Peyer's patch (tissue), 4 donors: ENCODE measurements at regions not wholly inside any gene's neighbourhood (a gene's known extent, or its start where the extent isn't known, plus 50 kb on each side); places are given as distances from the start of the nearest gene placed in this dataset.

Experiments
- DNase-seq, 3 donors: peaks; one replicate each; pipeline ENCODE4 v3.0.0-alpha.2; 2017 to 2019
- H3K27ac ChIP-seq, 4 donors: fragments of 200-600 bp; sonication (generic); one replicate each; pipeline ENCODE4 v1.5.1; 2016 to 2019
- H3K27me3 ChIP-seq, 2 donors: fragments of 200-600 bp; sonication (generic); one replicate each; pipeline ENCODE4 v1.5.1; 2019
- H3K36me3 ChIP-seq, 3 donors: fragments of 200-600 bp; sonication (generic); one replicate each; pipeline ENCODE4 v1.5.1; 2016 to 2019
- H3K4me1 ChIP-seq, 4 donors: fragments of 200-600 bp; sonication (generic); one replicate each; pipeline ENCODE4 v1.5.1; 2016 to 2019
- H3K4me3 ChIP-seq, 4 donors: fragments of 200-600 bp; sonication (generic); 1 replicate in 3 of 4; 2 replicates in 1 of 4; pipeline ENCODE4 v1.5.1; 2016 to 2019; ENCODE audit warnings: mild to moderate bottlenecking in 1 of 4
- H3K9me3 ChIP-seq, 4 donors: fragments of 200-600 bp; sonication (generic); one replicate each; pipeline ENCODE4 v1.5.1; 2016 to 2019; ENCODE audit warnings: mild to moderate bottlenecking in 1 of 4
- POLR2A ChIP-seq, 2 donors: fragments of 450-650 bp; IDR thresholded peaks; one replicate each; pipeline ENCODE4 v1.5.1; 2017; ENCODE audit warnings: antibody characterized with exemption in 2 of 2, mild to moderate bottlenecking in 2 of 2, moderate library complexity in 2 of 2
- TF ChIP-seq, protein P1 (sequence below), 6 experiments: fragments of 450-650 bp in 4 of 6; fragments of 200-600 bp in 2 of 6; sonication (generic) in 1 of 6; IDR thresholded peaks; one replicate each; pipeline ENCODE4 v1.5.1; 2017 to 2019; ENCODE audit warnings: antibody characterized with exemption in 6 of 6, mild to moderate bottlenecking in 3 of 6, moderate library complexity in 1 of 6

DNA sequence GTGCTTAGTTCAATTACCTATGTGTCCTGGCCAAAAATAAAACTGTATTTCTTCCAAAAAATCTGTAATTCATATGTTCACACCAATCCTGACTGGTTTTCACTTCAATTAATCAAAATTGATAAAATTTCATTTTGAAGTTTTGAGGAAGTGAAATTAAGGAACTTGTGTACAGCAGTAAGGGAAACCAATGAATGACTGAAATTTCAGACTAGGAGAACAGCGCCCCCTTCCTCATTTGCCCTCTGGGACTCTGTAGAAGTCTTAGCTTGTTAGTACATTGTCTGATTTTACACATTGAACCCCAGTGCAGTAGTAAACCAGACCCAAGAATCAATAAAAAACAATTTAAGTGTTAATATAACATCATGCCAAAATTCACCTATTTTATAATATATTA is 495.3 kb upstream of the AGTR1 start:
- Histone ChIP-seq H3K36me3 (no peaks in the 10 kb centered on the region), H3K27ac (no peak overlapping the region), H3K27me3 (no peaks in the 10 kb centered on the region), H3K4me1 (no peaks in the 10 kb centered on the region), H3K9me3 (no peaks in the 10 kb centered on the region), H3K4me3 (no peak overlapping the region)
- TF ChIP-seq, protein P1, sequence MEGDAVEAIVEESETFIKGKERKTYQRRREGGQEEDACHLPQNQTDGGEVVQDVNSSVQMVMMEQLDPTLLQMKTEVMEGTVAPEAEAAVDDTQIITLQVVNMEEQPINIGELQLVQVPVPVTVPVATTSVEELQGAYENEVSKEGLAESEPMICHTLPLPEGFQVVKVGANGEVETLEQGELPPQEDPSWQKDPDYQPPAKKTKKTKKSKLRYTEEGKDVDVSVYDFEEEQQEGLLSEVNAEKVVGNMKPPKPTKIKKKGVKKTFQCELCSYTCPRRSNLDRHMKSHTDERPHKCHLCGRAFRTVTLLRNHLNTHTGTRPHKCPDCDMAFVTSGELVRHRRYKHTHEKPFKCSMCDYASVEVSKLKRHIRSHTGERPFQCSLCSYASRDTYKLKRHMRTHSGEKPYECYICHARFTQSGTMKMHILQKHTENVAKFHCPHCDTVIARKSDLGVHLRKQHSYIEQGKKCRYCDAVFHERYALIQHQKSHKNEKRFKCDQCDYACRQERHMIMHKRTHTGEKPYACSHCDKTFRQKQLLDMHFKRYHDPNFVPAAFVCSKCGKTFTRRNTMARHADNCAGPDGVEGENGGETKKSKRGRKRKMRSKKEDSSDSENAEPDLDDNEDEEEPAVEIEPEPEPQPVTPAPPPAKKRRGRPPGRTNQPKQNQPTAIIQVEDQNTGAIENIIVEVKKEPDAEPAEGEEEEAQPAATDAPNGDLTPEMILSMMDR (IDR thresholded peaks at IDR 0.05): no peak
- TF ChIP-seq POLR2A (IDR thresholded peaks at IDR 0.05): no peak
- no peak for DNase-seq

DNA sequence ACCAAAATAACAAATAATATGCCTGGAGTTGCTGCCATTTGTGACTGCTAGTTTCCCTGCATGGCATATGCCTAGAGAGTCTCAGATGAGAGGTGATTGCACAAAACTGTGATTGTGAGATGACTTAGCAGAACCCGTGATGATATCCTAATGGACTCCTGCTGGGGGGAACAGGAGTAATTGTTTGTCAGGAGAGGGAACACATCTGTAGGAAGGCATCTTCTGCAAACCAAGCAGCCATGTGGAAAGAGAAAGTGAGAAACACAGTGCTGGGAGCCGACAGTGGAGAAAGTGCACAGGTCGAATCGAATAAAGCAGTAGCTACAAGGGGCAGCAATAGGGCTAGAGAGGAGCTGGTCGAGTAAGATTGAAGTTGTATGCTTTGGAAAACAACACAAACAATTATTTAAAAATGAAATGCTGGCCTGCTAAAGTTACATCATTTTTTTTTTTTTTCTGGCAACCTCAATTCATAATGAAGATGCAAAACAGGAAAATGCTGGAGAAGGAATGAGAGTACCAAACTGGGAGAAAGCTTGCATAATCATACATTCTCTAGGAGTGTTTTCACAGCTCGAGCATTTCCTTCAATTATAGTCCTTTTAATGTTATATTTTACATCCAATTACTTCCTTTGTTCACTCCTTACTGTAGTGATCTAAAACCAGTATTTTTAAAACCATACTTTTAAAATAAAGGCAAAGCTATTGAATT is 494.2 kb upstream of the AGTR1 start:
- Histone ChIP-seq H3K4me3 (no peak overlapping the region), H3K27me3 (no peaks in the 10 kb centered on the region), H3K4me1 (no peaks in the 10 kb centered on the region), H3K27ac (no peak overlapping the region), H3K36me3 (no peaks in the 10 kb centered on the region), H3K9me3 (no peaks in the 10 kb centered on the region)
- no peak for TF ChIP-seq POLR2A (IDR thresholded peaks at IDR 0.05)
- TF ChIP-seq, protein P1 (IDR thresholded peaks at IDR 0.05): no peak
- no peak for DNase-seq

DNA sequence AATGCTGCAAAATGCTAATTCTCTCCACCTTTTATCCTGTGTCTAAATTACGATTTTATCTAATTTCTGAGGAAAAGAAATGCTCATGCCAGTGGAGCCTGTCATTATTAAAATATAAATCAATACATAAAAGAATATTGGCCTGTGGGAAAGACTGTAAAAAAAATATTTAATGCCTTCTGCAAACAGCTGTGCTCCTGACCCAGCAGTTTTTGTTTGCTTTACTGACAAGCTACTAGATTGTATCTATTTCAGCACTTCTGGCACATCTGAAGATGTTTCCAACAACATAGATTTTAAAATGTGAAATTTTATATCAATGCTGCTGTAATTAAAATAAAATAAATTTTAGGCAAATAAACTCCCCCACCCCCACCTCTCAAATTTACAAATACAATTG is 493.6 kb upstream of the AGTR1 start:
- no peak overlapping the region for H3K27ac ChIP-seq
- DNase-seq: no peak
- no peaks in the 10 kb centered on the region for H3K36me3 ChIP-seq
- H3K9me3 ChIP-seq: no peaks in the 10 kb centered on the region
- H3K27me3 ChIP-seq: no peaks in the 10 kb centered on the region
- TF ChIP-seq, protein P1 (IDR thresholded peaks at IDR 0.05): no peak
- no peak for TF ChIP-seq POLR2A (IDR thresholded peaks at IDR 0.05)
- no peak overlapping the region for H3K4me3 ChIP-seq
- no peaks in the 10 kb centered on the region for H3K4me1 ChIP-seq

DNA sequence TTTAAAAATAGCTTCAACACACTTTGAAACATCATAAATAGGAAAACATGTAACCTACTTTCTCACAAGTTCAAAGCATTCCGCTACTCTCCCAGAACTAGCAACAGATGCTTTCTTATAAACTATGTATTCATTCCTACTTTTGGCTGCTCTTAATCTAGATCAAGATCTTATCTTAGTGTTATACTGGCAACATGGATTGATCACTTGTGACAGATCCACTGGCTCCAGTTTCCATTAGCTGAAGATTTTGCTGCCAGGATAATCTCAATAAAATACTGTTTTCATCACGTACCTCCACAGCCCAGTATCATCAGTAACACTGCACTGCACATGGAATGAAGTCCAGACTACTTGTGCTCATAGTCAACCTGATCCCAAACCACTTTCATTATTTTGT is 491.7 kb upstream of the AGTR1 start:
- TF ChIP-seq, protein P1 (IDR thresholded peaks at IDR 0.05): no peak
- TF ChIP-seq POLR2A (IDR thresholded peaks at IDR 0.05): no peak
- H3K4me3 ChIP-seq: no peak overlapping the region
- no peaks in the 10 kb centered on the region for H3K9me3 ChIP-seq
- H3K27ac ChIP-seq: no peak overlapping the region
- H3K4me1 ChIP-seq: no peaks in the 10 kb centered on the region
- no peak for DNase-seq
- H3K36me3 ChIP-seq: no peaks in the 10 kb centered on the region
- no peaks in the 10 kb centered on the region for H3K27me3 ChIP-seq

DNA sequence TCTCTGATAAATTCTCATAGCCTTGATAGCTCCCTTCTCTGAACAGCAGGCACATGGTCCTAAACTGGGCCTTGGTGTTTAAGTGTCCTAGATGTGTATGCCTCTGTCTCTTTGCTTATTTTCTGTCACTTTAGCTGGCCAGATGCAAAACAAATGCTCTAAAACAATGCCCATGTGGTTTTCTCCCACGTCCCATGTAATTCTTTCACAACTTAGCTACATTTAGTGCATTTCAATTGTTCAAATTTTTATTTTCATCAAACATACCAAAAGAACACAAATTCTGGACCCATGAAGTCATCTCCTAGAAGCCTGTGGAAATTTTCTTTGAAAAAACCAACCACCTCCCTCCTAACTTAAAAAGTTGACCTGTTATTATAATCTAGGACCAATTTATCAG is 491.3 kb upstream of the AGTR1 start:
- Histone ChIP-seq H3K9me3 (no peaks in the 10 kb centered on the region), H3K27ac (no peak overlapping the region), H3K4me1 (no peaks in the 10 kb centered on the region), H3K36me3 (no peaks in the 10 kb centered on the region), H3K4me3 (no peak overlapping the region), H3K27me3 (no peaks in the 10 kb centered on the region)
- TF ChIP-seq POLR2A (IDR thresholded peaks at IDR 0.05): no peak
- TF ChIP-seq, protein P1 (IDR thresholded peaks at IDR 0.05): no peak
- no peak for DNase-seq

DNA sequence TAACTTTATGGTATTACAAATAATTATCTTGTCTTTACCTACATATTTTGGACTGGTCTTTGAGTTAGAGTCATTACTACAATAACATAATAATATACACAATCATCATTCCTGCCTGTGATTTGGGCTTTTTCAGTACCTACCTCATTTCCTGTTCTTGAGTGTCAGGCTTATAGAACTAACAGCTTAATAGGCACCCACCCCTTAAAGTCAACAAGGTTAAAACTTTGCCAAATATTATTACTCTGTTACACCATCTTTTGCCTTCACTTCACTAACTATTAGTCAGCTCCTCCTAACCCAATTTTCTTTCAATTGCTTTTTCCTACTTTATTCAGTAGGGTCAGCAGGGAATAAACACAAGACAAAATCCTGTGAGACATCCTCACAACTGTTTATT is 488.7 kb upstream of the AGTR1 start:
- Histone ChIP-seq H3K27me3 (no peaks in the 10 kb centered on the region), H3K4me1 (no peaks in the 10 kb centered on the region), H3K36me3 (no peaks in the 10 kb centered on the region), H3K9me3 (no peaks in the 10 kb centered on the region), H3K4me3 (no peak overlapping the region), H3K27ac (no peak overlapping the region)
- DNase-seq: no peak
- TF ChIP-seq, protein P1 (IDR thresholded peaks at IDR 0.05): no peak
- no peak for TF ChIP-seq POLR2A (IDR thresholded peaks at IDR 0.05)
